Astrocyte (in vitro differentiated cells and primary cell): ENCODE measurements at regions not wholly inside any gene's neighbourhood (a gene's known extent, or its start where the extent isn't known, plus 50 kb on each side); places are given as distances from the start of the nearest gene placed in this dataset.

Experiments used
- DNase-seq: peaks from one replicate; pipeline ENCODE4 v3.0.0-alpha.2; 2010; ENCODE audit warnings: low read depth
- FAIRE-seq: peaks from 2 replicates; lab custom pipeline; 2011; peaks lifted over from hg19 to GRCh38; lab: Jason Lieb, UNC
- H2AFZ ChIP-seq: 2 replicates; pipeline ENCODE4 v1.6.0; 2012; ENCODE audit warnings: low read depth, low read length, inconsistent platforms
- H3K27ac ChIP-seq: 2 replicates; pipeline ENCODE4 v1.5.1; 2011; ENCODE audit warnings: low read depth, low read length, inconsistent platforms
- H3K27me3 ChIP-seq: 2 replicates; pipeline ENCODE4 v1.6.0; 2011; ENCODE audit warnings: low read length, inconsistent platforms; ENCODE audit not compliant: insufficient read depth
- H3K36me3 ChIP-seq: 2 replicates; pipeline ENCODE4 v1.5.1; 2011; ENCODE audit warnings: low read length, inconsistent platforms; ENCODE audit not compliant: insufficient read depth
- H3K4me1 ChIP-seq: 2 replicates; pipeline ENCODE4 v1.5.1; 2011; ENCODE audit warnings: low read length, inconsistent platforms; ENCODE audit not compliant: insufficient read depth
- H3K4me2 ChIP-seq: 2 replicates; pipeline ENCODE4 v1.6.0; 2012; ENCODE audit warnings: low read length, inconsistent platforms
- H3K4me3 ChIP-seq: 2 replicates; pipeline ENCODE4 v1.5.1; 2011; ENCODE audit warnings: low read depth, mild to moderate bottlenecking, low read length, inconsistent platforms; ENCODE audit not compliant: insufficient read depth
- H3K79me2 ChIP-seq: 2 replicates; pipeline ENCODE4 v1.6.0; 2012; ENCODE audit warnings: mild to moderate bottlenecking, low read length, inconsistent platforms; ENCODE audit not compliant: insufficient read depth
- H3K9ac ChIP-seq: 2 replicates; pipeline ENCODE4 v1.6.0; 2012; ENCODE audit warnings: mild to moderate bottlenecking, low read length, inconsistent platforms
- H3K9me3 ChIP-seq: 2 replicates; pipeline ENCODE4 v1.5.1; 2012; ENCODE audit warnings: low read depth, mild to moderate bottlenecking, low read length, inconsistent platforms; ENCODE audit not compliant: insufficient read depth
- H4K20me1 ChIP-seq: 2 replicates; pipeline ENCODE4 v1.6.0; 2012; ENCODE audit warnings: low read length, inconsistent platforms; ENCODE audit not compliant: insufficient read depth
- H3K27ac Mint-ChIP-seq: one replicate; pipeline ENCODE4 v1.8.0; 2021; ENCODE audit warnings: mild to moderate bottlenecking, mixed read lengths; ENCODE audit not compliant: unreplicated experiment
- H3K27me3 Mint-ChIP-seq: one replicate; pipeline ENCODE4 v1.8.0; 2021; ENCODE audit warnings: low read depth, mixed read lengths; ENCODE audit not compliant: unreplicated experiment
- H3K36me3 Mint-ChIP-seq: one replicate; pipeline ENCODE4 v1.8.0; 2021; ENCODE audit warnings: low read depth, mixed read lengths; ENCODE audit not compliant: unreplicated experiment
- H3K4me1 Mint-ChIP-seq: one replicate; pipeline ENCODE4 v1.8.0; 2021; ENCODE audit warnings: low read depth, mixed read lengths; ENCODE audit not compliant: unreplicated experiment
- H3K4me3 Mint-ChIP-seq: one replicate; pipeline ENCODE4 v1.8.0; 2021; ENCODE audit warnings: mild to moderate bottlenecking, moderate library complexity, mixed read lengths; ENCODE audit not compliant: unreplicated experiment
- H3K9me3 Mint-ChIP-seq: one replicate; pipeline ENCODE4 v1.8.0; 2021; ENCODE audit warnings: mild to moderate bottlenecking, mixed read lengths; ENCODE audit not compliant: unreplicated experiment
- CTCF ChIP-seq: IDR thresholded peaks from 2 replicates; pipeline ENCODE4 v1.5.1; 2011; ENCODE audit warnings: low read depth, mild to moderate bottlenecking, inconsistent platforms, low read length, moderate library complexity; ENCODE audit not compliant: insufficient read depth
- EZH2 ChIP-seq: IDR thresholded peaks from 2 replicates; pipeline ENCODE4 v1.6.1; 2012; ENCODE audit warnings: mild to moderate bottlenecking, low read length, inconsistent platforms; ENCODE audit not compliant: insufficient read depth

GRCh38 chr6:154894902-154895301 lies 100.2 kb upstream of the TIAM2 start:
- Histone ChIP-seq H3K27ac (no peak overlapping the region), H3K4me1 (peaks cover 7% of the 10 kb centered on the region)
- H3K4me1 Mint-ChIP-seq = peaks cover 16% of the 10 kb centered on the region

GRCh38 chr6:154895841-154896240 lies 99.3 kb upstream of the TIAM2 start:
- TF ChIP-seq CTCF (no peak), EZH2 (no peak)
- H3K36me3 ChIP-seq = no peaks in the 10 kb centered on the region
- Mint-ChIP-seq H3K36me3 (peaks cover 16% of the 10 kb centered on the region), H3K4me3 (no peak overlapping the region), H3K27me3 (no peaks in the 10 kb centered on the region), H3K9me3 (no peaks in the 10 kb centered on the region), H3K27ac (no peak overlapping the region), H3K4me1 (peaks cover 16% of the 10 kb centered on the region)
- DNase-seq (no peak), FAIRE-seq (no peak)
- H3K4me1 ChIP-seq = peaks cover 7% of the 10 kb centered on the region
- H3K79me2 ChIP-seq = peaks cover 9% of the 10 kb centered on the region
- peaks cover 23% of the 10 kb centered on the region for H4K20me1 ChIP-seq
- H3K9ac ChIP-seq = no peak overlapping the region
- no peak overlapping the region for H3K27ac ChIP-seq
- no peak overlapping the region for H3K4me3 ChIP-seq
- no peak overlapping the region for H3K4me2 ChIP-seq
- H3K9me3 ChIP-seq = no peaks in the 10 kb centered on the region
- no peaks in the 10 kb centered on the region for H3K27me3 ChIP-seq
- no peak overlapping the region for H2AFZ ChIP-seq

More at GRCh38 chr6:154894902-154895301, 100.2 kb upstream of the TIAM2 start:
- H3K4me3 ChIP-seq = no peak overlapping the region
- Mint-ChIP-seq H3K27me3 (no peaks in the 10 kb centered on the region), H3K27ac (no peak overlapping the region), H3K36me3 (peaks cover 12% of the 10 kb centered on the region), H3K9me3 (no peaks in the 10 kb centered on the region), H3K4me3 (no peak overlapping the region)
- H3K9ac ChIP-seq = no peak overlapping the region
- no peak overlapping the region for H2AFZ ChIP-seq
- peaks cover 17% of the 10 kb centered on the region for H4K20me1 ChIP-seq
- H3K27me3 ChIP-seq = no peaks in the 10 kb centered on the region
- TF ChIP-seq CTCF = no peak
- no peak for TF ChIP-seq EZH2
- peaks cover 9% of the 10 kb centered on the region for H3K79me2 ChIP-seq
- no peaks in the 10 kb centered on the region for H3K36me3 ChIP-seq
- no peak for FAIRE-seq
- DNase-seq = no peak
- no peaks in the 10 kb centered on the region for H3K9me3 ChIP-seq
- no peak overlapping the region for H3K4me2 ChIP-seq

GRCh38 chr6:154898821-154899220 lies 96.3 kb upstream of the TIAM2 start:
- Histone ChIP-seq H3K9ac (no peak overlapping the region), H3K27me3 (no peaks in the 10 kb centered on the region), H3K36me3 (no peaks in the 10 kb centered on the region), H3K27ac (no peak overlapping the region), H3K9me3 (no peaks in the 10 kb centered on the region), H4K20me1 (peaks cover 16% of the 10 kb centered on the region), H3K4me3 (no peak overlapping the region), H2AFZ (no peak overlapping the region), H3K4me1 (no peaks in the 10 kb centered on the region), H3K79me2 (no peaks in the 10 kb centered on the region), H3K4me2 (no peak overlapping the region)
- Mint-ChIP-seq H3K4me1 (peaks cover 3% of the 10 kb centered on the region), H3K27me3 (no peaks in the 10 kb centered on the region), H3K4me3 (no peak overlapping the region), H3K9me3 (no peaks in the 10 kb centered on the region), H3K36me3 (peaks cover 13% of the 10 kb centered on the region), H3K27ac (no peak overlapping the region)
- FAIRE-seq (no peak), DNase-seq (no peak)
- TF ChIP-seq EZH2 (no peak), CTCF (no peak)
